NCI-H187 treated with DMSO at 0.1 percent for 48 hours (cell line): ENCODE measurements at regions not wholly inside any gene's neighbourhood (a gene's known extent, or its start where the extent isn't known, plus 50 kb on each side); places are given as distances from the start of the nearest gene placed in this dataset.
"Not testable (repeated sequence)": the region's sequence is repeated elsewhere in the genome, so short reads cannot be mapped to it uniquely, and the experiment has no call there.

ENCODE experiments used
- DNase-seq: peaks from one replicate; lab custom pipeline; 2025; lab: John Stamatoyannopoulos, UW

- no peak for DNase-seq
Measured at GRCh38 chr1:10867914-10868598, 71.6 kb upstream of the CASZ1 start.

- no peak for DNase-seq
Measured at GRCh38 chr1:10868599-10868965, 72.1 kb upstream of the CASZ1 start.

- DNase-seq, result no peak
Measured at GRCh38 chr1:10869933-10870332, 73.5 kb upstream of the CASZ1 start.

GRCh38 chr1:10870493-10871096 is 74.1 kb upstream of the CASZ1 start:
- DNase-seq, result no peak

GRCh38 chr1:10873189-10873588 is 76.7 kb upstream of the CASZ1 start:
- no peak for DNase-seq

- DNase-seq, result no peak
Measured at GRCh38 chr1:10874351-10874750, 77.9 kb upstream of the CASZ1 start.

GRCh38 chr1:10877894-10878293 is 81.4 kb upstream of the CASZ1 start:
- DNase-seq, result no peak

GRCh38 chr1:10878469-10878868 is 82.0 kb upstream of the CASZ1 start:
- no peak for DNase-seq

- DNase-seq, result no peak
Measured at GRCh38 chr1:10880063-10880462, 83.6 kb upstream of the CASZ1 start.

- DNase-seq, result no peak
Measured at GRCh38 chr1:10881046-10881445, 84.6 kb upstream of the CASZ1 start.

- no peak for DNase-seq
Measured at GRCh38 chr1:10882069-10882468, 85.6 kb upstream of the CASZ1 start.

GRCh38 chr1:10887032-10887431 is 90.6 kb upstream of the CASZ1 start:
- DNase-seq, result not testable (repeated sequence)

GRCh38 chr1:10888291-10888690 is 91.8 kb upstream of the CASZ1 start:
- no peak for DNase-seq

- no peak for DNase-seq
Measured at GRCh38 chr1:10888791-10889649, 92.6 kb upstream of the CASZ1 start.

- DNase-seq, result no peak
Measured at GRCh38 chr1:10889650-10890353, 93.4 kb upstream of the CASZ1 start.

- DNase-seq, result no peak
Measured at GRCh38 chr1:10890491-10891071, 94.1 kb upstream of the CASZ1 start.

GRCh38 chr1:10891091-10891490 is 94.6 kb upstream of the CASZ1 start:
- DNase-seq, result no peak

- DNase-seq, result no peak
Measured at GRCh38 chr1:10892138-10893065, 96.0 kb upstream of the CASZ1 start.

- no peak for DNase-seq
Measured at GRCh38 chr1:10895621-10896020, 99.2 kb upstream of the CASZ1 start.

- DNase-seq, result no peak
Measured at GRCh38 chr1:10896673-10897072, 100.2 kb upstream of the CASZ1 start.
